ENCODE measurements at regions not wholly inside any gene's neighbourhood (a gene's known extent, or its start where the extent isn't known, plus 50 kb on each side); places are given as distances from the start of the nearest gene placed in this dataset.

DNA sequence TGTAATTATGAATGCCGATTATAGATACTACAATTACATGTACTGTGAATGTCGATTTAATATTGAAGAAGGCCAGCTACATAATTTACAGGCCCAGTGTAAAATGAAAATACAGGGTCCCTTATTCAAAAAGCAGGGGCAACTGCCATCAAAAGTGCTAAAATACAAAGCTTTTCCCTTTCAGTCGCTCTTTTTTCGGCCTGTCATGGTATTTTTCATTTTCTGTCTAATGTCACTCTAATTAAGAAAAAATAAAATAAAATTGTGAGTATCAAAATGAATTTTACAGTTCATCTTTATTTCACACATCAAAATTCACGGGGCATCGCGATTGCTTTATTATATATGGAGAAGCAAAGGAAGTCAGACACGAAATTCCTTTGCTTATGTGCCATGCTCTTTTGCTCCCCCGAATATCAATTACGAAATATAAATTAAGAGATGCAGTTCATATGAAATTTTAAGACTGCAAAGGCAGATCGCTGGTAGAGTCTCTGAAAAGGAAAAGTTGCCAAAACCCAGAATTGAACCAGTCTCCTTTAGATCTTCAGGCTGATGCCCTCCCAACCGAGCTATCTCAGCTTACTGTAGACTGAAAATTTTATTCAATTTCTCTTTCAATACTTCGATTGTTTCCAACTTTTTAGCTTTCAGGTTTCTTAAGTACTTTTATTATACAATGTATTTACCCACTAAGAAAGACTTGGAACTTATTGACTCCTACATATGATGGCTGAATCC is 197.0 kb downstream of the TRIM27 start:
- ATAC-seq (ENCODE audit: low read depth in 2 of 2), result no peak

DNA sequence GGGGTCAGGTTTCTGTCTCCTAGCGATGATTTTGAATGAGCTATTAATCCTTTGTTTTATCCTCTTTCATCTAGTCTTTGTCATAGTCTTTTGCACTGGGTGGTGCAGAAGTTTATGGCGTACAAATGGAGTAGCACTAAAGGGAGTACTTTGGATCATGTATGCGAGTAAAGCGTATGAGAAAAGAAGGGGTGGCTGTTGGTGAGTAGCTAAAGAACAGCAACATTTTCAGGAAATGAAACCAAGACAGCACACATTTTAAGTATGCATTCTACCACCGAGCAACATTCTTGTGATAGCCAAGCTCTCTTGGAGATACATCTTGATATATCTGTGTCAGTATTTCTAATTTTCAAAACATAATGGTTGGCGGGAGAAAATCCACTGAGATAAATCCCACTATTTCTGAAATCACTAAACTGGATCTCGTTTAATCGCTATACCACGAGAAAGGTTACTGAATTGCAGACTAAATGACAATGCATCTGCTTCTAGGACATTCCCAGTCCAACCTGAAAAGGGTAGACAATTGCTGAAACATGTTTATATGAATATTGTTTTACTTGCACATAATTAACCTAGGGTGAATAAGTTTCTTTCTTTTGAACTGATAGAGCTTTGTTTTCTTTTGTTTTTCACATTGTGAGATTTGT is 196.1 kb downstream of the TRIM27 start:
- H3K4me3 ChIP-seq (ENCODE audit: low read depth, low read length), result no peak overlapping the region
- H3K9me3 Mint-ChIP-seq, result peaks cover 0 to 20% (median 9%) of the 10 kb centered on the region in 7 donors
- H3K36me3 ChIP-seq (ENCODE audit: control insufficient read depth, insufficient read depth, low read length), result no peaks in the 10 kb centered on the region
- H3K4me1 Mint-ChIP-seq, result peaks cover 10 to 22% (median 17%) of the 10 kb centered on the region in 4 donors
- peak overlapping the region; percentile 30 to 81 (median 57) for H3K4me3 Mint-ChIP-seq
- peaks cover 81% of the 10 kb centered on the region for H3K27me3 Mint-ChIP-seq
- no peak for ATAC-seq (ENCODE audit: low read depth in 2 of 2)
- no peaks in the 10 kb centered on the region for H3K36me3 Mint-ChIP-seq
- H3K27me3 ChIP-seq (ENCODE audit: control insufficient read depth, insufficient read depth, low read length), result peaks cover 51% of the 10 kb centered on the region
- no peak for DNase-seq
- H3K4me1 ChIP-seq (ENCODE audit: control insufficient read depth, insufficient read depth, low read length, poor library complexity, severe bottlenecking), result peaks cover 7% of the 10 kb centered on the region
- no peak overlapping the region for H3K27ac Mint-ChIP-seq
- peaks cover 13 to 20% of the 10 kb centered on the region in 2 experiments for H3K9me3 ChIP-seq (ENCODE audit: control insufficient read depth in 2 of 2, low read length in 2 of 2)
- H3K27ac ChIP-seq (ENCODE audit: insufficient read depth, low read length, poor library complexity, severe bottlenecking), result no peak overlapping the region

More for the DNA sequence above, 197.0 kb downstream of the TRIM27 start:
- H3K4me3 ChIP-seq (ENCODE audit: low read depth, low read length), result no peak overlapping the region
- H3K9me3 ChIP-seq (ENCODE audit: control insufficient read depth in 2 of 2, low read length in 2 of 2), result peaks cover 13 to 19% of the 10 kb centered on the region in 2 experiments
- no peak for DNase-seq
- H3K27me3 ChIP-seq (ENCODE audit: control insufficient read depth, insufficient read depth, low read length), result peaks cover 45% of the 10 kb centered on the region
- Mint-ChIP-seq H3K36me3 (no peaks in the 10 kb centered on the region), H3K4me1 (peaks cover 10 to 22% (median 17%) of the 10 kb centered on the region in 4 donors), H3K27ac (no peak overlapping the region), H3K27me3 (peaks cover 84% of the 10 kb centered on the region), H3K4me3 (no peak overlapping the region), H3K9me3 (peaks cover 0 to 17% (median 6%) of the 10 kb centered on the region in 7 donors)
- H3K4me1 ChIP-seq (ENCODE audit: control insufficient read depth, insufficient read depth, low read length, poor library complexity, severe bottlenecking), result peaks cover 7% of the 10 kb centered on the region
- H3K27ac ChIP-seq (ENCODE audit: insufficient read depth, low read length, poor library complexity, severe bottlenecking), result no peak overlapping the region
- no peaks in the 10 kb centered on the region for H3K36me3 ChIP-seq (ENCODE audit: control insufficient read depth, insufficient read depth, low read length)

DNA sequence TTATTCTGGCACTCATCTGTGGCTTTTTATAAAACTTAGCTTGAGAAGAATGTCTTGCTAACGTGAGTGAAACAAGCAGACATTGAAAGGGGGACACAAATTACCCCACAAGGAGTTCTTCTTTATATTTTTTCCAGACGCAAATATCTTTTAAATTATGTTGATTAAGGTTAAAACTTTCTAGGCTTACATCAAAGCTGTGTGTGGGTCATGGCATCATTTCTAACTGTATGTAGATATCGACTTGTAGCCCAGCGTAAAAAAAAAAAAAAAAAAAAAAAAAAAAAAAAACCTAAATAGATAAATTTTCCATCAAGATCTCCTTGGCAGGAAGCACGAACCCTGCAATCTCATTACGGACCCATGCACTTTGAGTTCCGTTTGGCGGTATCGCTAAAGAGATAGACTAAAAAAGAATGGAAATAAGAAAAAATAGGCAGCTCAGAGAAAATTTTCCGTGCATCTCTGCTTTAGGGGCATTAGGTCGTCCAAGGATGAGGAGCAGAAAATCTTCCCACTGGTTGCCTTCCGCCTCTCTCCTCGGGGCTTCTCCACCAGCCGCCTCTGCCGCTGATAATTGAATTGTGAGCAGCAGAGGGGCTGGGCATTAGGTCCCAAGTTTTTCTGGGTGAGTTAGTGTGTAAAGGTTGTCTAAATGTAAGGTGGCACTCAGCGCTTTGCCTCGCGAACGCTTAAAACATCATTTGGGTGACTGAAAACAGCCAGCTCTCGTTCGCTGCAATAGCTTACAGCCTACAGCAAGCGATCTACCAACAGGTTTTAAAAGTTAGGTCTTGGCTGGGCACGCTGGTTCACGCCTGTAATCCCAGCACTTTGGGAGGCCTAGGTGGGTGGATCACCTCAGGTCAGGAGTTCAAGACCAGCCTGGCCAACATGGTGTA is 194.0 kb downstream of the TRIM27 start:
- Histone ChIP-seq H3K9me3 (ENCODE audit: control insufficient read depth in 2 of 2, low read length in 2 of 2) (peaks cover 17 to 20% of the 10 kb centered on the region in 2 experiments), H3K27me3 (ENCODE audit: control insufficient read depth, insufficient read depth, low read length) (peaks cover 55% of the 10 kb centered on the region), H3K36me3 (ENCODE audit: control insufficient read depth, insufficient read depth, low read length) (no peaks in the 10 kb centered on the region), H3K27ac (ENCODE audit: insufficient read depth, low read length, poor library complexity, severe bottlenecking) (no peak overlapping the region), H3K4me3 (ENCODE audit: low read depth, low read length) (peak overlapping the region; percentile 76), H3K4me1 (ENCODE audit: control insufficient read depth, insufficient read depth, low read length, poor library complexity, severe bottlenecking) (peaks cover 7% of the 10 kb centered on the region)
- H3K4me1 Mint-ChIP-seq, result peaks cover 10 to 27% (median 17%) of the 10 kb centered on the region in 4 donors
- peaks cover 2 to 35% (median 10%) of the 10 kb centered on the region in 7 donors for H3K9me3 Mint-ChIP-seq
- peak overlapping the region; percentile 70 to 93 (median 76) for H3K4me3 Mint-ChIP-seq
- H3K27ac Mint-ChIP-seq, result peak overlapping the region in 1 of 3 donors; percentile 81
- no peaks in the 10 kb centered on the region for H3K36me3 Mint-ChIP-seq
- ATAC-seq (ENCODE audit: low read depth in 2 of 2) (no peak), DNase-seq (no peak)
- peaks cover 88% of the 10 kb centered on the region for H3K27me3 Mint-ChIP-seq

DNA sequence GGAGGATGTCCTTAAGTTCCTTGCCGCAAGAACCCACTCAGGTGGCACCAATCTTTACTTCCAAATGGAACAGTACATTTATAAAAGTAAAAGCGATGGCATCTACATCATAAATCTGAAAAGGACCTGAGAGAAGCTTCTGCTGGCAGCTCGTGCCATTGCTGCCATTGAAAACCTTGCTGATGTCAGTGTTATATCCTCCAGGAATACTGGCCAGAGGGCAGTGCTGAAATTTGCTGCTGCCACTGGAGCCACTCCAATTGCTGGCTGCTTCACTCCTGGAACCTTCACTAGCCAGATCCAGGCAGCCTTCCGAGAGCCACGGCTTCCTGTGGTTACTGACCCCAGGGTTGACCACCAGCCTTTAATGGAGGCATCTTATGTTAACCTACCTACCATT is 191.7 kb downstream of the TRIM27 start:
- no peak overlapping the region for H3K4me3 ChIP-seq (ENCODE audit: low read depth, low read length)
- H3K27ac ChIP-seq (ENCODE audit: insufficient read depth, low read length, poor library complexity, severe bottlenecking), result no peak overlapping the region
- H3K27me3 Mint-ChIP-seq, result peaks cover 91% of the 10 kb centered on the region
- no peak overlapping the region for H3K27ac Mint-ChIP-seq
- no peak for DNase-seq
- H3K9me3 Mint-ChIP-seq, result peaks cover 3 to 45% (median 10%) of the 10 kb centered on the region in 7 donors
- peaks cover 7% of the 10 kb centered on the region for H3K4me1 ChIP-seq (ENCODE audit: control insufficient read depth, insufficient read depth, low read length, poor library complexity, severe bottlenecking)
- ATAC-seq (ENCODE audit: low read depth in 2 of 2), result no peak
- H3K4me1 Mint-ChIP-seq, result peaks cover 10 to 27% (median 17%) of the 10 kb centered on the region in 4 donors
- no peaks in the 10 kb centered on the region for H3K36me3 ChIP-seq (ENCODE audit: control insufficient read depth, insufficient read depth, low read length)
- peaks cover 25 to 36% of the 10 kb centered on the region in 2 experiments for H3K9me3 ChIP-seq (ENCODE audit: control insufficient read depth in 2 of 2, low read length in 2 of 2)
- H3K4me3 Mint-ChIP-seq, result peak overlapping the region in 1 of 4 donors; percentile 93
- H3K36me3 Mint-ChIP-seq, result no peaks in the 10 kb centered on the region
- H3K27me3 ChIP-seq (ENCODE audit: control insufficient read depth, insufficient read depth, low read length), result peaks cover 69% of the 10 kb centered on the region

DNA sequence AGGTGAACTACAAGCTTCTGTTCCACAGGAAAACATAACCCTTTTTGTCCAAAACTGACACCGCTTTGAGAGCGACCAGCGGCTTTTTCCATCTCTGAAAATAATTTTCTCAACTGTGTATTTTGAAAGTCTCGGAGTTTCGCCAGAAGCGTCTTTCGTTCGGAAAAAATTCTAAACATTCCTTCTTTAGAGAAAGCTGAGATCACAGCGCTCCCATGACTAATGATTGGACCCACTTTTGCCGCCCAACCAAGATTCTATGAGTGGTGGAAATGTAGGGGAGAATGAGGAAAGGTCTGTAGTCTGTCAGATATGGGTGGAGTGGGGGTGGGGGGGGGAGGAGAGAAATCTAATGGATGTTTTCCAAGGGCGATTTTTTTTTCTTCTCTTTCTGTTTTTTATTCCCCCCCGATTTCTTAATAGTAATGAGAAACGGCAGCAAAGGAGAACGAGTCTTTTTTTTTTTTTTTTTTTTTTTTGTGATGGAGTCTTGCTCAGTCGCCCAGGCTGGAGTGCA is 189.3 kb downstream of the TRIM27 start:
- peaks cover 4 to 11% (median 8%) of the 10 kb centered on the region in 4 donors for H3K4me1 Mint-ChIP-seq
- Histone ChIP-seq H3K4me1 (ENCODE audit: control insufficient read depth, insufficient read depth, low read length, poor library complexity, severe bottlenecking) (no peaks in the 10 kb centered on the region), H3K27ac (ENCODE audit: insufficient read depth, low read length, poor library complexity, severe bottlenecking) (no peak overlapping the region), H3K9me3 (ENCODE audit: control insufficient read depth in 2 of 2, low read length in 2 of 2) (peaks cover 26 to 51% of the 10 kb centered on the region in 2 experiments), H3K27me3 (ENCODE audit: control insufficient read depth, insufficient read depth, low read length) (peaks cover 71% of the 10 kb centered on the region), H3K4me3 (ENCODE audit: low read depth, low read length) (no peak overlapping the region), H3K36me3 (ENCODE audit: control insufficient read depth, insufficient read depth, low read length) (no peaks in the 10 kb centered on the region)
- H3K27me3 Mint-ChIP-seq, result peaks cover 91% of the 10 kb centered on the region
- ATAC-seq (ENCODE audit: low read depth in 2 of 2) (no peak), DNase-seq (no peak)
- no peak overlapping the region for H3K4me3 Mint-ChIP-seq
- no peak overlapping the region for H3K27ac Mint-ChIP-seq
- peaks cover 0 to 53% (median 17%) of the 10 kb centered on the region in 7 donors for H3K9me3 Mint-ChIP-seq
- peaks cover 8% of the 10 kb centered on the region for H3K36me3 Mint-ChIP-seq

DNA sequence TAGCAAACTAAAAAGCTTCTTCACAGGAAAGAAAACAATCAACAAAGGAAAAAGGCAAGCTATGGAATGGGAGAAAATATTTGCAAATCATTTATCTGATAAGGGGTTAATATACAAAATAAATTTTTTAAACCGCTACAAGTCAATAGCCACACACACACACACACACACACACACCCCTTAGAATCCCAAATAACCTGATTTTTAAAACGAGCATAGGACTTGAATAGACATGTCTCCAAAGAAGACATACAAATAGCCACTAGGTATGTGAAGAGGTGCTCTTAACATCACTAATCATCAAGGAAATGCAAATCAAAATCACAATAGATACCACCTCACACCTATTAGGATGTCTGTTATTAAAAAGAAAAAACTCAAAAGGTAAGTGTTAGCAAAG is 187.7 kb downstream of the TRIM27 start:
- H3K9me3 ChIP-seq (ENCODE audit: control insufficient read depth in 2 of 2, low read length in 2 of 2), result peaks cover 22 to 44% of the 10 kb centered on the region in 2 experiments
- Mint-ChIP-seq H3K27ac (no peak overlapping the region), H3K9me3 (peaks cover 0 to 44% (median 15%) of the 10 kb centered on the region in 7 donors), H3K27me3 (peaks cover 83% of the 10 kb centered on the region), H3K36me3 (peaks cover 8% of the 10 kb centered on the region), H3K4me1 (peaks cover 2 to 8% (median 4%) of the 10 kb centered on the region in 4 donors), H3K4me3 (no peak overlapping the region)
- H3K27me3 ChIP-seq (ENCODE audit: control insufficient read depth, insufficient read depth, low read length), result peaks cover 66% of the 10 kb centered on the region
- no peak for ATAC-seq (ENCODE audit: low read depth in 2 of 2)
- H3K4me3 ChIP-seq (ENCODE audit: low read depth, low read length), result no peak overlapping the region
- no peak for DNase-seq
- H3K36me3 ChIP-seq (ENCODE audit: control insufficient read depth, insufficient read depth, low read length), result no peaks in the 10 kb centered on the region
- no peak overlapping the region for H3K27ac ChIP-seq (ENCODE audit: insufficient read depth, low read length, poor library complexity, severe bottlenecking)
- no peaks in the 10 kb centered on the region for H3K4me1 ChIP-seq (ENCODE audit: control insufficient read depth, insufficient read depth, low read length, poor library complexity, severe bottlenecking)

DNA sequence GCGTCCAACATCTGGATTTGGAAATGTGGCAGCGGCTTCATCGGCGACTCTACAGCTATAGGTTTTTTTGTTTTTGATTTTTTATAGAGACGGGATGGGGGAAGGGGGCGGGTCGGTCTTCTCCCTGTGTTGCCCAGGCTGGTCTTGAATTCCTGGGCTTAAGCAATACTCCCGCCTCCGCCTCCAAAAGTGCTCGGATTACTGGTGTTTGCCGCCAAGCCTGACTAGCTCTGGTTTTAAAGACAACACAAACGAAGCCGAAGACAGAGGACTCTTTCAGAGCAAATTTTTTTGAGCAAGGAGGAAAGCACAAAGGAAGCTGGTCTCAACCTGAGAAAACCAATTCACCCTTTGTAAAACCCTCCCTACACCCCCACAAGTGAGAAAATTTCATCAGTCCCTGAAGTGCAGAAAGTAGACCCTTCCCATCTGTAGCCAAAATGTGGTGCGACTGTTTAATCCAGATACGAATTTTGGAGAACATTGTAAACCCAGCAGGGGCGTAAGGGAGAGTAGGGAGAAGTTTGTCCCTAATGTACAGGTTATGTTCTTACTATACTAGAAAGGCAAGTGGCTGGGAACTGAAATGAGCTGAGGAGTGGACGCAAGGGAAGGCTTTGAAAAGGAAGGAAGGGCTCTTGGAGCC is 185.9 kb downstream of the TRIM27 start:
- Mint-ChIP-seq H3K36me3 (peaks cover 8% of the 10 kb centered on the region), H3K4me1 (peaks cover 2 to 8% (median 4%) of the 10 kb centered on the region in 4 donors), H3K9me3 (peaks cover 0 to 41% (median 15%) of the 10 kb centered on the region in 7 donors), H3K4me3 (peak overlapping the region in 3 of 4 donors; percentile 12 to 60 (median 29)), H3K27me3 (peaks cover 82% of the 10 kb centered on the region), H3K27ac (no peak overlapping the region)
- Histone ChIP-seq H3K27me3 (ENCODE audit: control insufficient read depth, insufficient read depth, low read length) (peaks cover 61% of the 10 kb centered on the region), H3K36me3 (ENCODE audit: control insufficient read depth, insufficient read depth, low read length) (no peaks in the 10 kb centered on the region), H3K9me3 (ENCODE audit: control insufficient read depth in 2 of 2, low read length in 2 of 2) (peaks cover 22 to 38% of the 10 kb centered on the region in 2 experiments), H3K4me3 (ENCODE audit: low read depth, low read length) (no peak overlapping the region), H3K27ac (ENCODE audit: insufficient read depth, low read length, poor library complexity, severe bottlenecking) (no peak overlapping the region), H3K4me1 (ENCODE audit: control insufficient read depth, insufficient read depth, low read length, poor library complexity, severe bottlenecking) (no peaks in the 10 kb centered on the region)
- DNase-seq (no peak), ATAC-seq (ENCODE audit: low read depth in 2 of 2) (no peak)

Measured in CD4-positive, CD25-positive, alpha-beta regulatory T cell (primary cell).